ENCODE measurements at regions not wholly inside any gene's neighbourhood (a gene's known extent, or its start where the extent isn't known, plus 50 kb on each side); places are given as distances from the start of the nearest gene placed in this dataset.

- TF ChIP-seq CTCF (IDR thresholded peaks at IDR 0.05) (no peak), POLR2A (IDR thresholded peaks at IDR 0.05) (no peak), POLR2AphosphoS5 (IDR thresholded peaks at IDR 0.05) (no peak), EP300 (IDR thresholded peaks at IDR 0.05) (no peak)
Measured at GRCh38 chr5:17113174-17113958, 104.1 kb upstream of the BASP1 start.

All from upper lobe of left lung (tissue), 4 donors.